Epithelial cell of proximal tubule (primary cell): ENCODE measurements at regions not wholly inside any gene's neighbourhood (a gene's known extent, or its start where the extent isn't known, plus 50 kb on each side); places are given as distances from the start of the nearest gene placed in this dataset.

Experiments
- DNase-seq: peaks from one replicate; pipeline ENCODE4 v3.0.0-alpha.2; 2011; ENCODE audit warnings: low read depth
- H3K4me3 ChIP-seq: 2 replicates; pipeline ENCODE4 v1.5.1; 2011; ENCODE audit warnings: low read depth, mild to moderate bottlenecking, low read length
- CTCF ChIP-seq: conservative IDR thresholded peaks from 2 replicates; pipeline ENCODE4 v1.5.1; 2012; ENCODE audit warnings: low read depth, mild to moderate bottlenecking, low read length

- H3K4me3 ChIP-seq: no peak overlapping the region
- no peak for TF ChIP-seq CTCF
- DNase-seq: no peak
These were observed 181.2 kb upstream of the BTG1 start for GRCh38 chr12:92326877-92327276.

GRCh38 chr12:92324849-92325500, 179.3 kb upstream of the BTG1 start:
- no peak for TF ChIP-seq CTCF
- DNase-seq: no peak
- H3K4me3 ChIP-seq: no peak overlapping the region

DNA sequence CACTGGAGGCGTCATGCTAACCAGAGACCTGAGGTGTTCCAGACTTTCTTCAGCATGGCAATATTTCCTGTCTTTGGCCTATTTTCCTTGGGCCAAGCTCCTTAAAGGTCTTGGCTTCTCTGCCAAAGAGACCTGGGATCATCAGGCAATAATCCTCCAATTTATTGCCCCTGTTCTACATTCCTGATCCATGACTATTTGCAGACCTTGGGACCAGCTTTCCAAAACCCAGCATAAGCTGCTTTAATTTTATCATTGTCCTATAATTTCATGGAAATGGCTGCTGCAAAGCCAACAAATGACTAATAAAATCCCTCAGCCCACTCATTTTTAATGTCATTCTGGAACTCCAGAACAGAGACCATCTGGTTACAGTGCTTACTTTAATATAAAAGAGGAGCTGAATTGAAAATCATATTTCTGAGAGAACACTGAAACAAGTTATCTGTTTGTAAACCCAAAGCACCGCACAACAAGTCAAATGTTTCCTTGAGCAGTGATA, 166.9 kb upstream of the BTG1 start:
- TF ChIP-seq CTCF: no peak
- no peak overlapping the region for H3K4me3 ChIP-seq
- DNase-seq: no peak

DNA sequence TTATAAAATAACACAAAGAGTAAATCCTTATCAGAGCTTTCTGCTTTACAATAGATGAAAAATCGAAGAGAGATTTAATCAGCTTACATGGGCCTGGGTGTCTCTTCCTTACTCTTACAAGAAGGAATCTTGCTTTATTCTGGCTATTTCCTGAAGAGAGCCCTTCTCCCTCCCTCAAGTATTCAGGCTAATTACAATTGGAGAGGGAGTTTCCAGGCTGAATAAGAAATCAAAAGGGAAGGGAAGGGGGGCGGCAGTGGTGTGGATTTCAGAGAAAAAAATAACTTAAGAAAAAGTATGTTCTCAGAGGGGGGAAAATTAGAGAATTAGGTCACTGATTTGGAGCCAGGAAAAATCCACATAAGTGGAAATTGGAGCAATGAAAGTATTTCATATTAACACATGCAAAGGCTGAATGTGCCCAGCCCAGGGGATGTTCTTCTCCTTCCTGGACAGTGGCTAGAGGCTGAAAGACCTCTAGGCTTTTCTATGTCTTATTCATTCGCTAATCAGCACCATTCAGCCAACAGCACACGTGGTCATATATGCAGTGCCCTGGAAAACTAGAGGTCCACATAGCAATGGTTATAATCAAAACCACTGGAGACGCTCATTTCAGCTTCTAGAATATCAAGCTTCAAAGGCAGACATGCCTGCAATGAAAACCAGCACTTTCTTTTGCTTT, 158.9 kb upstream of the BTG1 start:
- DNase-seq: no peak
- no peak for TF ChIP-seq CTCF
- H3K4me3 ChIP-seq: no peak overlapping the region

- no peak for DNase-seq
- no peak overlapping the region for H3K4me3 ChIP-seq
- TF ChIP-seq CTCF: no peak
These were observed 156.6 kb upstream of the BTG1 start for GRCh38 chr12:92302041-92302829.

DNA sequence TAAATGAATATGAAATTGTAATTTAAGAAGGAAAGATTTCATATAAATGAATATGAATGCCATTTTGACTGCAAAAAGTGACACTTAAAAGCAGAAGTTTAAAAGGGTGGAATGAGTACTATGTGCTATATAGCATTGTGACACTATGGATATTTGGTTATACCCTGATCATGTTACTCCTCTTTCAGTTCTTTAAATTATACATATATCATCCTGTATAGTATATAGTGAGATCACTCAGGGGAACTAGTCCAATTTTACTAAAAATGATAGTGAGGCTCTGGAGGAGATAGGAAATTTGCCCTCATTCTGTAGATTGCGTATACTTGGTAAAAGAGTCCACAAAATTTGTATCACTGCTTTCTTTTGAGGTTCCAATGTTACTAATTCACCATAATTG, 155.7 kb upstream of the BTG1 start:
- DNase-seq: no peak
- H3K4me3 ChIP-seq: no peak overlapping the region
- TF ChIP-seq CTCF: no peak
